IMR-90 (cell line): ENCODE measurements at regions not wholly inside any gene's neighbourhood (a gene's known extent, or its start where the extent isn't known, plus 50 kb on each side); places are given as distances from the start of the nearest gene placed in this dataset.
A peak's percentile ranks its signal among the peaks of the same experiment; 100 is the strongest.

Source experiments
- ATAC-seq: fragments of 200-7000 bp; cut with Tn5 transposase; 2 replicates; pipeline ENCODE4 v1.9.1; 2020; ENCODE audit warnings: low read depth, mild to moderate bottlenecking, moderate library complexity
- BruUV-seq: library from RNA; stranded (reverse); fragments of 400-500 nt; replicated peaks from 2 replicates; lab custom pipeline; 2021; lab: Mats Ljungman, UMichigan
- CTCF ChIA-PET: fragments of 300-600 bp; formaldehyde crosslinking; extraction: SDS; loops from one replicate; lab custom pipeline; 2021; ENCODE audit warnings: antibody characterized with exemption; lab: Yijun Ruan, JAX
- POLR2A ChIA-PET: fragments of 300-600 bp; sonication (Branson Sonifier 250); formaldehyde crosslinking; loops from one replicate; lab custom pipeline; 2022; ENCODE audit warnings: antibody characterized with exemption; ENCODE audit not compliant: unreplicated experiment; lab: Charles Lee
- DNase-seq: peaks from one replicate; pipeline ENCODE4 v3.0.0; 2013
- H2AFZ ChIP-seq: replicated peaks from 2 replicates; pipeline ENCODE3; 2013; ENCODE audit warnings: low read length, mild to moderate bottlenecking; ENCODE audit not compliant: poor library complexity
- H2AK5ac ChIP-seq: 2 replicates; pipeline ENCODE4 v1.6.1; 2013; ENCODE audit warnings: low read depth, low read length, inconsistent platforms
- H2AK9ac ChIP-seq: replicated peaks from 2 replicates; pipeline ENCODE3; 2013; ENCODE audit warnings: mild to moderate bottlenecking, low read depth, low read length, moderate library complexity; ENCODE audit not compliant: poor library complexity
- H2BK120ac ChIP-seq: 2 replicates; pipeline ENCODE4 v1.6.1; 2013; ENCODE audit warnings: low read depth, low read length, inconsistent platforms
- H2BK15ac ChIP-seq: 3 replicates; pipeline ENCODE4 v1.6.1; 2013; ENCODE audit warnings: low read depth, low read length, inconsistent platforms
- H2BK20ac ChIP-seq: 2 replicates; pipeline ENCODE4 v1.6.1; 2013; ENCODE audit warnings: low read depth, mild to moderate bottlenecking, inconsistent platforms, low read length, moderate library complexity
- H2BK5ac ChIP-seq: 2 replicates; pipeline ENCODE4 v1.6.1; 2013; ENCODE audit warnings: mild to moderate bottlenecking, low read depth, low read length, inconsistent platforms; ENCODE audit not compliant: poor library complexity, severe bottlenecking
- H3K14ac ChIP-seq: replicated peaks from 2 replicates; pipeline ENCODE4 v1.6.1; 2013; ENCODE audit warnings: low read depth, low read length, inconsistent platforms
- H3K18ac ChIP-seq: 2 replicates; pipeline ENCODE4 v1.6.1; 2013; ENCODE audit warnings: low read depth, low read length, control low read depth
- H3K23ac ChIP-seq: 2 replicates; pipeline ENCODE4 v1.6.1; 2013; ENCODE audit warnings: low read depth, low read length, inconsistent platforms
- H3K27ac ChIP-seq: 2 replicates; pipeline ENCODE4 v1.5.1; 2013; ENCODE audit warnings: mild to moderate bottlenecking, control low read depth, low read length; ENCODE audit not compliant: insufficient read depth
- H3K27me3 ChIP-seq: 2 replicates; pipeline ENCODE4 v1.6.1; 2013; ENCODE audit warnings: low read length; ENCODE audit not compliant: control insufficient read depth, insufficient read depth
- H3K36me3 ChIP-seq: 2 replicates; pipeline ENCODE4 v1.6.1; 2013; ENCODE audit warnings: low read length, mixed read lengths; ENCODE audit not compliant: control insufficient read depth, insufficient read depth
- H3K4ac ChIP-seq: 2 replicates; pipeline ENCODE4 v1.6.1; 2013; ENCODE audit warnings: low read depth, low read length, inconsistent platforms
- H3K4me1 ChIP-seq: 2 replicates; pipeline ENCODE4 v1.6.1; 2013; ENCODE audit warnings: low read length, mixed read lengths; ENCODE audit not compliant: control insufficient read depth, insufficient read depth
- H3K4me2 ChIP-seq: 2 replicates; pipeline ENCODE4 v1.6.1; 2013; ENCODE audit warnings: low read depth, mild to moderate bottlenecking, control low read depth, low read length, moderate library complexity
- H3K4me3 ChIP-seq: 2 replicates; pipeline ENCODE4 v1.5.1; 2013; ENCODE audit warnings: low read depth, mild to moderate bottlenecking, control low read depth, low read length, moderate library complexity; ENCODE audit not compliant: insufficient read depth
- H3K56ac ChIP-seq: 2 replicates; pipeline ENCODE4 v1.6.1; 2013; ENCODE audit warnings: low read length, inconsistent platforms; ENCODE audit not compliant: insufficient read depth; ENCODE audit errors: extremely low read depth
- H3K79me1 ChIP-seq, 2 experiments: 2 replicates each; pipeline ENCODE4 v1.6.1; 2013; ENCODE audit warnings: low read length in 2 of 2, inconsistent platforms in 1 of 2, low read depth in 1 of 2
- H3K9ac ChIP-seq: 2 replicates; pipeline ENCODE4 v1.6.1; 2013; ENCODE audit warnings: low read depth, low read length, control low read depth
- H3K9me1 ChIP-seq: 2 replicates; pipeline ENCODE4 v1.6.1; 2013; ENCODE audit warnings: low read length, inconsistent platforms; ENCODE audit not compliant: insufficient read depth
- H3K9me3 ChIP-seq: 2 replicates; pipeline ENCODE4 v1.6.1; 2013; ENCODE audit warnings: low read length; ENCODE audit not compliant: control insufficient read depth, insufficient read depth
- H4K20me1 ChIP-seq: 2 replicates; pipeline ENCODE4 v1.6.1; 2013; ENCODE audit warnings: low read length, inconsistent platforms; ENCODE audit not compliant: insufficient read depth
- H4K5ac ChIP-seq: 2 replicates; pipeline ENCODE4 v1.6.1; 2013; ENCODE audit warnings: mild to moderate bottlenecking, low read depth, low read length, control low read depth
- H4K8ac ChIP-seq, 2 experiments: 2 replicates each; pipeline ENCODE4 v1.6.1; 2013; ENCODE audit warnings: low read depth in 2 of 2, low read length in 2 of 2, control low read depth in 1 of 2, inconsistent platforms in 1 of 2
- H4K91ac ChIP-seq: 2 replicates; pipeline ENCODE4 v1.6.1; 2013; ENCODE audit warnings: low read depth, low read length, inconsistent platforms; ENCODE audit not compliant: insufficient read depth
- BHLHE40 ChIP-seq: fragments of 150-350 bp; IDR thresholded peaks from 2 replicates; pipeline ENCODE4 v1.6.1; 2016; ENCODE audit warnings: mild to moderate bottlenecking, low read depth, low read length
- CEBPB ChIP-seq: IDR thresholded peaks from 2 replicates; pipeline ENCODE4 v1.6.1; 2012; ENCODE audit warnings: low read depth, low read length, improper control_type of control experiment
- CHD1 ChIP-seq: IDR thresholded peaks from 2 replicates; pipeline ENCODE4 v1.6.1; 2012; ENCODE audit warnings: low read depth, low read length, improper control_type of control experiment
- CTCF ChIP-seq: conservative IDR thresholded peaks from 2 replicates; pipeline ENCODE4 v1.5.1; 2012; ENCODE audit warnings: mild to moderate bottlenecking, low read depth, low read length, improper control_type of control experiment
- ELK1 ChIP-seq: fragments of 150-350 bp; IDR thresholded peaks from 2 replicates; pipeline ENCODE4 v1.6.1; 2016; ENCODE audit warnings: low read depth, mild to moderate bottlenecking, low read length, moderate library complexity, borderline replicate concordance
- FOS ChIP-seq: fragments of 150-350 bp; IDR thresholded peaks from 2 replicates; pipeline ENCODE4 v1.6.1; 2016; ENCODE audit warnings: low read depth, low read length
- MAFK ChIP-seq: IDR thresholded peaks from 2 replicates; pipeline ENCODE4 v1.6.1; 2012; ENCODE audit warnings: low read depth, low read length, improper control_type of control experiment
- MXI1 ChIP-seq: IDR thresholded peaks from 2 replicates; pipeline ENCODE4 v1.6.1; 2012; ENCODE audit warnings: low read depth, mild to moderate bottlenecking, low read length, moderate library complexity, borderline replicate concordance
- NFE2L2 ChIP-seq: fragments of 150-350 bp; IDR thresholded peaks from 2 replicates; pipeline ENCODE4 v1.6.1; 2016; ENCODE audit warnings: low read depth, mild to moderate bottlenecking, low read length
- POLR2A ChIP-seq: IDR thresholded peaks from 2 replicates; pipeline ENCODE4 v1.6.1; 2012; ENCODE audit warnings: mild to moderate bottlenecking, low read depth, low read length
- RAD21 ChIP-seq: IDR thresholded peaks from 2 replicates; pipeline ENCODE4 v1.6.1; 2012; ENCODE audit warnings: low read length, improper control_type of control experiment
- RCOR1 ChIP-seq: IDR thresholded peaks from 2 replicates; pipeline ENCODE4 v1.6.1; 2012; ENCODE audit warnings: mild to moderate bottlenecking, low read length, improper control_type of control experiment; ENCODE audit not compliant: insufficient replicate concordance
- RFX5 ChIP-seq: IDR thresholded peaks from 2 replicates; pipeline ENCODE4 v1.8.0; 2012; ENCODE audit warnings: low read depth, mild to moderate bottlenecking, low read length, moderate library complexity
- SMC3 ChIP-seq: fragments of 150-350 bp; IDR thresholded peaks from 2 replicates; pipeline ENCODE4 v1.6.1; 2016; ENCODE audit warnings: low read depth, mild to moderate bottlenecking, antibody characterized with exemption, low read length, moderate library complexity
- USF2 ChIP-seq: fragments of 150-350 bp; IDR thresholded peaks from 2 replicates; pipeline ENCODE4 v1.6.1; 2017; ENCODE audit warnings: mild to moderate bottlenecking, antibody characterized with exemption, low read length, low read depth
- WGBS, 2 experiments: methylation state at CpG; one replicate each; pipeline versions ENCODE4 v1.1.5 to v1.1.7; 2013; ENCODE audit warnings: missing lambda C conversion rate in 2 of 2; ENCODE audit not compliant: insufficient read length in 1 of 2; ENCODE audit errors: extremely low coverage in 2 of 2; 5-methylcytosine and 5-hydroxymethylcytosine counted together
- dilution Hi-C: fragments of 300-500 bp; cut with HindIII; formaldehyde crosslinking; loops from one replicate; pipeline ENCODE4 v1.14.3; 2018; ENCODE audit warnings: low sequenced_read_pairs; ENCODE audit not compliant: unreplicated experiment
- in situ Hi-C: fragments of 300-500 bp; cut with MboI; formaldehyde crosslinking; loops from 3 replicates; pipeline ENCODE4 v1.14.3; 2019; ENCODE audit warnings: low sequenced_read_pairs, inconsistent platforms, mixed read lengths
- intact Hi-C: fragments of 100-400 bp; cut with micrococcal nuclease; formaldehyde crosslinking; loops from 2 replicates; pipeline ENCODE4 v1.10.0; 2022

GRCh38 chr10:64041185-64041988, 520.2 kb downstream of the REEP3 start:
- Histone ChIP-seq H3K36me3 (no peaks in the 10 kb centered on the region), H3K18ac (no peak overlapping the region), H4K8ac (no peak overlapping the region), H3K23ac (no peak overlapping the region), H2AFZ (peak overlapping the region; percentile 71), H3K4me3 (no peak overlapping the region), H3K79me1 (no peaks in the 10 kb centered on the region), H2BK20ac (no peak overlapping the region), H3K4me1 (no peaks in the 10 kb centered on the region), H3K14ac (no peak overlapping the region), H2BK120ac (no peak overlapping the region), H3K9me1 (no peaks in the 10 kb centered on the region), H3K27me3 (no peaks in the 10 kb centered on the region), H3K56ac (no peak overlapping the region), H4K91ac (no peak overlapping the region), H4K5ac (no peak overlapping the region), H2BK5ac (no peak overlapping the region), H3K27ac (no peak overlapping the region), H2AK5ac (no peak overlapping the region), H2BK15ac (no peak overlapping the region), H3K9me3 (no peaks in the 10 kb centered on the region), H3K9ac (no peak overlapping the region), H4K20me1 (no peaks in the 10 kb centered on the region), H3K4ac (no peak overlapping the region), H3K4me2 (no peak overlapping the region; the same call in 1 of the 2 replicates), H2AK9ac (peak overlapping the region; percentile 37)
- BruUV-seq: no TSS peak
- intact Hi-C loops (no loop called here), in situ Hi-C loops (no loop called here), dilution Hi-C loops (no loop called here)
- WGBS, 2 experiments: 29% methylated on average over 21 of the region's 43 CpGs; no CpG with 5 or more reads in 1 of the 2 experiments
- peak; percentile 72 for DNase-seq
- ATAC-seq: peak; percentile 94
- TF ChIP-seq CTCF: peak; percentile 100
- TF ChIP-seq SMC3: peak; percentile 97
- TF ChIP-seq NFE2L2: no peak
- TF ChIP-seq BHLHE40: no peak
- TF ChIP-seq FOS: no peak
- no peak for TF ChIP-seq ELK1
- peak; percentile 18; the same call in 1 of the 2 replicates for TF ChIP-seq CEBPB
- TF ChIP-seq RFX5: no peak
- TF ChIP-seq CHD1: no peak
- TF ChIP-seq POLR2A: peak; percentile 64
- TF ChIP-seq USF2: 0 out of 2 replicates have a peak, but pooled peaks have one; percentile 4
- no peak for TF ChIP-seq RCOR1
- TF ChIP-seq MXI1: no peak
- TF ChIP-seq RAD21: peak; percentile 99
- no peak for TF ChIP-seq MAFK
- CTCF ChIA-PET: interaction anchor here (0.6 kb wide), 1 partner anchor 13 kb away, joined by 3 read pairs; no protein-coding TSS in a partner anchor
- POLR2A ChIA-PET: no interaction called here
